Mesenchymal stem cell (in vitro differentiated cells and primary cell): ENCODE measurements at regions not wholly inside any gene's neighbourhood (a gene's known extent, or its start where the extent isn't known, plus 50 kb on each side); places are given as distances from the start of the nearest gene placed in this dataset.

Experiments
- DNase-seq: peaks from one replicate; pipeline ENCODE4 v3.0.0-alpha.2; 2013
- H2AFZ ChIP-seq: one replicate; pipeline ENCODE4 v1.6.1; 2013; ENCODE audit warnings: low read depth, mild to moderate bottlenecking, control low read depth, inconsistent platforms, low read length, moderate library complexity
- H2AK5ac ChIP-seq: 2 replicates; pipeline ENCODE4 v1.6.1; 2013; ENCODE audit warnings: low read length, moderate library complexity, mild to moderate bottlenecking, inconsistent platforms; ENCODE audit not compliant: severe bottlenecking
- H2BK120ac ChIP-seq: one replicate; pipeline ENCODE4 v1.6.1; 2013; ENCODE audit warnings: low read depth, mild to moderate bottlenecking, inconsistent platforms, low read length, moderate library complexity
- H2BK12ac ChIP-seq, 2 experiments: one replicate each; pipeline ENCODE4 v1.6.1; 2013; ENCODE audit warnings: inconsistent platforms in 2 of 2, low read length in 2 of 2, mild to moderate bottlenecking in 2 of 2, moderate library complexity in 2 of 2, control low read depth in 1 of 2
- H2BK15ac ChIP-seq: one replicate; pipeline ENCODE4 v1.6.1; 2013; ENCODE audit warnings: mild to moderate bottlenecking, low read depth, inconsistent platforms; ENCODE audit not compliant: poor library complexity, severe bottlenecking
- H2BK5ac ChIP-seq: 2 replicates; pipeline ENCODE4 v1.6.1; 2013; ENCODE audit warnings: low read depth, mild to moderate bottlenecking, low read length, control low read depth, inconsistent platforms; ENCODE audit not compliant: poor library complexity, severe bottlenecking
- H3K14ac ChIP-seq, 2 experiments: one replicate each; pipeline ENCODE4 v1.6.1; 2013; ENCODE audit warnings: inconsistent platforms in 2 of 2, low read length in 2 of 2, control low read depth in 1 of 2, mild to moderate bottlenecking in 1 of 2, moderate library complexity in 1 of 2
- H3K18ac ChIP-seq, 2 experiments: one replicate each; pipeline ENCODE4 v1.6.1; 2013; ENCODE audit warnings: inconsistent platforms in 2 of 2, low read length in 2 of 2, control low read depth in 1 of 2, low read depth in 1 of 2, mild to moderate bottlenecking in 1 of 2
- H3K23ac ChIP-seq, 2 experiments: one replicate each; pipeline ENCODE4 v1.6.1; 2013; ENCODE audit warnings: inconsistent platforms in 2 of 2, low read length in 2 of 2, mild to moderate bottlenecking in 2 of 2, moderate library complexity in 2 of 2, control low read depth in 1 of 2
- H3K27ac ChIP-seq: 2 replicates; pipeline ENCODE4 v1.5.1; 2013; ENCODE audit warnings: mild to moderate bottlenecking, moderate library complexity, low read length, control low read depth, inconsistent platforms; ENCODE audit not compliant: poor library complexity, severe bottlenecking
- H3K27me3 ChIP-seq, 2 experiments: 2 replicates each; pipeline versions ENCODE4 v1.6.1 to v1.7.0; 2013; ENCODE audit warnings: low read length in 2 of 2, mild to moderate bottlenecking in 2 of 2, moderate library complexity in 2 of 2, control low read depth in 1 of 2, inconsistent platforms in 1 of 2; ENCODE audit not compliant: control insufficient read depth in 1 of 2, insufficient read depth in 1 of 2
- H3K36me3 ChIP-seq, 2 experiments: 2 replicates each; pipeline versions ENCODE4 v1.6.1 to v1.7.0; 2013; ENCODE audit warnings: low read length in 2 of 2, control low read depth in 1 of 2, inconsistent platforms in 1 of 2, low read depth in 1 of 2, mild to moderate bottlenecking in 1 of 2; ENCODE audit not compliant: insufficient read depth in 2 of 2, control insufficient read depth in 1 of 2
- H3K4ac ChIP-seq, 2 experiments: one replicate each; pipeline ENCODE4 v1.6.1; 2013; ENCODE audit warnings: inconsistent platforms in 2 of 2, low read length in 2 of 2, mild to moderate bottlenecking in 2 of 2, moderate library complexity in 2 of 2, control low read depth in 1 of 2, low read depth in 1 of 2
- H3K4me1 ChIP-seq: 2 replicates; pipeline ENCODE4 v1.6.1; 2013; ENCODE audit warnings: low read depth, low read length, control low read depth; ENCODE audit not compliant: control insufficient read depth, insufficient read depth
- H3K4me2 ChIP-seq: 2 replicates; pipeline ENCODE4 v1.6.1; 2013; ENCODE audit warnings: low read length, mild to moderate bottlenecking, inconsistent platforms; ENCODE audit not compliant: poor library complexity, severe bottlenecking
- H3K4me3 ChIP-seq, 2 experiments: 2 replicates each; pipeline versions ENCODE4 v1.5.1 to v1.7.0; 2013; ENCODE audit warnings: low read length in 2 of 2, mild to moderate bottlenecking in 2 of 2, control low read depth in 1 of 2, low read depth in 1 of 2; ENCODE audit not compliant: insufficient read depth in 1 of 2
- H3K79me1 ChIP-seq: replicated peaks from 2 replicates; pipeline ENCODE4 v1.6.1; 2013; ENCODE audit warnings: mild to moderate bottlenecking, control low read depth, low read length, inconsistent platforms; ENCODE audit not compliant: poor library complexity, severe bottlenecking
- H3K9ac ChIP-seq: 2 replicates; pipeline ENCODE4 v1.7.0; 2013; ENCODE audit warnings: mild to moderate bottlenecking, low read length, moderate library complexity
- H3K9me3 ChIP-seq: 2 replicates; pipeline ENCODE4 v1.7.0; 2013; ENCODE audit warnings: mild to moderate bottlenecking, low read length; ENCODE audit not compliant: control insufficient read depth
- H4K8ac ChIP-seq: one replicate; pipeline ENCODE4 v1.6.1; 2013; ENCODE audit warnings: inconsistent platforms, mild to moderate bottlenecking, low read length, moderate library complexity
- H4K91ac ChIP-seq: one replicate; pipeline ENCODE4 v1.6.1; 2013; ENCODE audit warnings: mild to moderate bottlenecking, low read length, inconsistent platforms
- WGBS: methylation state at CpG from one replicate; pipeline ENCODE4 v1.1.7; 2013; ENCODE audit warnings: mixed read lengths; 5-methylcytosine and 5-hydroxymethylcytosine counted together

DNA sequence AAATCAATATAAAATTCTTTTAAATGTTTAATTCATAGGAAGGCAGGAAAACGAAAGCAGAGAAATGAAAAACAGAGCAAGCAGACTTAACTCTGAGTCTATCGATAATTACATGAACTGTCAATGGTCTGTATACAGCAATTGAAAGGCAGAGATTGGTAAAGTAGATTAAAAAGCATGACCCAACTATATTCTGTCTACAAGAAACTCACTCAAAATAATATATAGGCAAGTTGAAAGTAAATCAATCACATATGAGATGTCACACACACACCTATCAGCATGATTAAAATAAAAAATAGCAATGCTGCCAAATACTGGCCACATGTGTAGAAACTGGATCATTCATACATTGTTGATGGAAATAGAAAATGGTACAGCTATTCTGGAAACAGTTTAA is 136.4 kb upstream of the CYP1B1 start:
- Histone ChIP-seq H3K4me3 (no peak overlapping the region), H2AFZ (no peak overlapping the region), H2BK12ac (no peak overlapping the region), H2AK5ac (no peak overlapping the region), H3K14ac (no peak overlapping the region), H4K91ac (no peak overlapping the region), H3K18ac (no peak overlapping the region), H3K9me3 (peaks cover 11% of the 10 kb centered on the region), H3K9ac (no peak overlapping the region), H2BK120ac (no peak overlapping the region), H3K4me1 (peaks cover 4% of the 10 kb centered on the region), H3K79me1 (no peaks in the 10 kb centered on the region), H3K36me3 (no peaks in the 10 kb centered on the region), H2BK15ac (no peak overlapping the region), H4K8ac (no peak overlapping the region), H3K4me2 (no peak overlapping the region), H3K23ac (no peak overlapping the region), H2BK5ac (no peak overlapping the region), H3K4ac (no peak overlapping the region), H3K27me3 (no peaks in the 10 kb centered on the region), H3K27ac (no peak overlapping the region)
- no peak for DNase-seq
- WGBS: 100% methylated on average over 1 of the region's 2 CpGs

DNA sequence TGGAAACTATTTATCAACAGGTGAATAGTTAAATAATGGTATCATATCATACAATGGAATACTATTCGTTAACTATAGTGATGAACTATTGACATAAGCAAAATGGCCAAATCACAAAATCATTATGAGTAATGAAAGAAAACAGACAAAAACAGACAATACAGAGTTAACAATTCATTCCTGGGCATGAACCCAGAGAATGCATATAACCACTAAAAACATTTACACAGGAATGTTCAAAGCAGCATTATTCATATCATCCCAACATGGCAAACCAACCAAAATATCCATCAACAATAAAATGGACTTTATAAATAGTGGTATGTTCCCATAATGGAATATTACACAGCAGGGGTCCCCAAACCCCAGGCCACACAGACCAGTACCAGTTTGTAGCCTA is 131.2 kb upstream of the CYP1B1 start:
- Histone ChIP-seq H2BK12ac (no peak overlapping the region), H3K4me2 (no peak overlapping the region), H3K36me3 (no peaks in the 10 kb centered on the region), H3K4me3 (no peak overlapping the region), H2BK5ac (no peak overlapping the region), H3K79me1 (no peaks in the 10 kb centered on the region), H2BK15ac (no peak overlapping the region), H3K9me3 (peaks cover 7% of the 10 kb centered on the region), H3K9ac (no peak overlapping the region), H3K23ac (no peak overlapping the region), H2AFZ (no peak overlapping the region), H3K18ac (no peak overlapping the region), H3K27me3 (no peaks in the 10 kb centered on the region), H2BK120ac (no peak overlapping the region), H3K4me1 (no peaks in the 10 kb centered on the region), H4K91ac (no peak overlapping the region), H3K27ac (no peak overlapping the region), H3K4ac (no peak overlapping the region), H3K14ac (no peak overlapping the region), H4K8ac (no peak overlapping the region), H2AK5ac (no peak overlapping the region)
- 100% methylated on average over 1 of the region's 1 CpG for WGBS
- DNase-seq: no peak

GRCh38 chr2:38203446-38203810 is 127.5 kb upstream of the CYP1B1 start:
- Histone ChIP-seq H3K18ac (peak overlapping the region in 1 of 2 experiments; percentile 40), H2BK15ac (no peak overlapping the region), H2AFZ (no peak overlapping the region), H3K4me2 (no peak overlapping the region), H3K23ac (no peak overlapping the region), H3K27ac (no peak overlapping the region), H2BK5ac (no peak overlapping the region), H3K36me3 (no peaks in the 10 kb centered on the region), H3K4me1 (no peaks in the 10 kb centered on the region), H3K4me3 (no peak overlapping the region), H4K8ac (no peak overlapping the region), H4K91ac (no peak overlapping the region), H3K4ac (no peak overlapping the region), H2BK12ac (no peak overlapping the region), H3K9me3 (no peaks in the 10 kb centered on the region), H3K79me1 (no peaks in the 10 kb centered on the region), H3K14ac (no peak overlapping the region), H3K9ac (no peak overlapping the region), H2BK120ac (no peak overlapping the region), H3K27me3 (no peaks in the 10 kb centered on the region), H2AK5ac (no peak overlapping the region)
- 88% methylated on average over 9 of the region's 9 CpGs for WGBS
- DNase-seq: peak; percentile 50

DNA sequence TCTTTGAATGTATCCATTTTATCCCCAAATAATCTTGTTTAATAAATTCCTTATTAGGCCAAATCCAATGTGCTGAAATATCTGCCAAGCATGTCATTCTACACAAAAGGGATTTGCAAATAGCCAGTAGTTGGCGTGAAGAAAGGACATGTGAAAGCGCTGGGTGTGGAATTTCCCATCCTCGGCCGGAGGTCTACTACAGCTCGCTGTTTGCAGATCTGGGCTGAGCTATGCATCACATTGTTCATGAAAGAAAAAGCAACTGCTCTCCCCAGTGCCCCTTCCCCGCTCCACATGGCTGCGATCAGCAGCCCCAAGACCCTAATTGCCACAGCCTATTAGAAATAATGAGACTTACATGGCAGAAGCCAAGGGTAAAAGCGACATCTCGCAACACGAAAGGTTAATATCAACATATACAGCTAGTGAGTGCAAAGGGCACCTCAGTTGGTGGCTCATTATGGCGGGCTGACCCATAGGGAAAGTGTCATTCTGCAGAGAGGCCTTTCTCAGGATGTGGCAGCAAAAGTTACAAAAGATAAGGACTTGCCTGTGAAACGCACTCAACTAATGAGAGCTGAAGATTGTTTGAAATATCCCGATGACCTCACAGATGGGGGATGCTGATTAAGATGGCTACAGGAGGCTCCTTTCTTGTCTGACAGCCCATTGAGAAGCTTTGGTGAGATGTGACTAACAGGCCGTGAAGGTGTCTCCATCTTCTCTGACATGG is 126.9 kb upstream of the CYP1B1 start:
- H2BK15ac ChIP-seq: no peak overlapping the region
- no peak overlapping the region for H3K18ac ChIP-seq
- H2AK5ac ChIP-seq: no peak overlapping the region
- no peak overlapping the region for H2BK120ac ChIP-seq
- H2AFZ ChIP-seq: no peak overlapping the region
- no peak overlapping the region for H3K4me2 ChIP-seq
- WGBS: 89% methylated on average over 14 of the region's 14 CpGs
- H3K4ac ChIP-seq: no peak overlapping the region
- H3K79me1 ChIP-seq: no peaks in the 10 kb centered on the region
- H3K14ac ChIP-seq: no peak overlapping the region
- H2BK5ac ChIP-seq: no peak overlapping the region
- H3K4me1 ChIP-seq: no peaks in the 10 kb centered on the region
- DNase-seq: peak; percentile 42
- no peaks in the 10 kb centered on the region for H3K27me3 ChIP-seq
- no peak overlapping the region for H3K4me3 ChIP-seq
- no peaks in the 10 kb centered on the region for H3K9me3 ChIP-seq
- no peak overlapping the region for H2BK12ac ChIP-seq
- H4K8ac ChIP-seq: no peak overlapping the region
- H3K27ac ChIP-seq: no peak overlapping the region
- no peaks in the 10 kb centered on the region for H3K36me3 ChIP-seq
- H3K23ac ChIP-seq: no peak overlapping the region
- H4K91ac ChIP-seq: no peak overlapping the region
- no peak overlapping the region for H3K9ac ChIP-seq
